GM12873 (cell line): ENCODE measurements at regions not wholly inside any gene's neighbourhood (a gene's known extent, or its start where the extent isn't known, plus 50 kb on each side); places are given as distances from the start of the nearest gene placed in this dataset.

ENCODE experiments used
- TF ChIP-seq, protein P1 (sequence below): IDR thresholded peaks from 2 replicates; pipeline ENCODE4 v1.5.1; 2012; ENCODE audit warnings: low read depth, mild to moderate bottlenecking, moderate library complexity, low read length, control low read depth; ENCODE audit not compliant: insufficient read depth; ENCODE audit errors: missing control alignments

DNA sequence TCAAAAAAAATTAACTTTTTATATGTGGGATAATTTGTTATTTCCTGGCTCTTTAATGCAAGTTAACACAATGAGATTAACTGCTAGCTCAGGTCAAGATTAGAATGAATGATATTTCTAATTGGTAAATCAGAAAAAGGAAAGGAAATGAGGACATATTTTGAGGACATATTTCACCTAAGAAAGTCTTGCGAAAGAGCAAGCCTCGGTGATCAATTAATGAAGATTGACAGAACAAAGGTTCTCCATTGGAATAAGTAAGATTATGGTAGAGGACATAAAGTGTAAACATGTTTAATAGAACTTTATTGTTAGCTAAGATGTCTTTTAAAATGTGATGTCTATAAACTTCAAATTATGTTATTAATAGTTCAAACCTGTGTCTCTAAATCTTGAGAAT is 1617.8 kb downstream of the KCNT2 start:
- TF ChIP-seq, protein P1, sequence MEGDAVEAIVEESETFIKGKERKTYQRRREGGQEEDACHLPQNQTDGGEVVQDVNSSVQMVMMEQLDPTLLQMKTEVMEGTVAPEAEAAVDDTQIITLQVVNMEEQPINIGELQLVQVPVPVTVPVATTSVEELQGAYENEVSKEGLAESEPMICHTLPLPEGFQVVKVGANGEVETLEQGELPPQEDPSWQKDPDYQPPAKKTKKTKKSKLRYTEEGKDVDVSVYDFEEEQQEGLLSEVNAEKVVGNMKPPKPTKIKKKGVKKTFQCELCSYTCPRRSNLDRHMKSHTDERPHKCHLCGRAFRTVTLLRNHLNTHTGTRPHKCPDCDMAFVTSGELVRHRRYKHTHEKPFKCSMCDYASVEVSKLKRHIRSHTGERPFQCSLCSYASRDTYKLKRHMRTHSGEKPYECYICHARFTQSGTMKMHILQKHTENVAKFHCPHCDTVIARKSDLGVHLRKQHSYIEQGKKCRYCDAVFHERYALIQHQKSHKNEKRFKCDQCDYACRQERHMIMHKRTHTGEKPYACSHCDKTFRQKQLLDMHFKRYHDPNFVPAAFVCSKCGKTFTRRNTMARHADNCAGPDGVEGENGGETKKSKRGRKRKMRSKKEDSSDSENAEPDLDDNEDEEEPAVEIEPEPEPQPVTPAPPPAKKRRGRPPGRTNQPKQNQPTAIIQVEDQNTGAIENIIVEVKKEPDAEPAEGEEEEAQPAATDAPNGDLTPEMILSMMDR: no peak

DNA sequence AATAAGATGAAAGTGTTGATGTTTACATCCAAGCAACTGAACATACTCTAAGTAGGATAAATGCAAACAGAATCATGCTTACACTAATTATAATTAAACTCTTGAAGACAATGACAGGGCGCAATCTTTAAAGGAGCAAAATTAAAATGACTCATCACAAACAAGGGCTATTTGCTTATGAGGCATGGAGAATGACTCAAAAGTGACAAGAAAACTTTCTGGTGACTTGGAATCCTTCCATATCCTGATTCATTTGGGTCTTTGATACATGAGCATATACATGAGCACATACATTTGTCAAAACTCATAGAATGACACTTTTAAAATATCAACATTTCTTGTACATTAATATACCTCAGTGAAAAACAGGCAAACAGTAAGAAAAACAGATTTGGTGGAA is 1632.3 kb downstream of the KCNT2 start:
- TF ChIP-seq, protein P1: no peak

DNA sequence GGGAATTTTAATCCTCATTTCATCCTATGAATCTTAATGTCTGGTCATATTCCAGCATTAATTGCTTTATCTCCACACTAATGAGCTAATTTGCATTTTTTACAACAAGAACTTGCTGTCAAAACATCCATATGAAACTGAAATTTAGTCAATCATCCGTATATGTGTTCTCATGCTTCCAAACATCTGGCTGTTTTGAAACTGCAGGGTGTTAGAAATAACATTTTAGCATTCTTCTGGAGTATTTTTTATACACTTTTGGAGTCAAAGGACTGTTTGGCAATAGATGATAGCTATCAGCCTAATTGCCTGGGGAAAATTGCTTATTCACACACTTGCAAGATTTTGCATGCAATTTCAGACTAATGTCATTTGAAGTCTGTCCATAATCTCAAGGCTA is 1639.3 kb downstream of the KCNT2 start:
- TF ChIP-seq, protein P1: no peak

DNA sequence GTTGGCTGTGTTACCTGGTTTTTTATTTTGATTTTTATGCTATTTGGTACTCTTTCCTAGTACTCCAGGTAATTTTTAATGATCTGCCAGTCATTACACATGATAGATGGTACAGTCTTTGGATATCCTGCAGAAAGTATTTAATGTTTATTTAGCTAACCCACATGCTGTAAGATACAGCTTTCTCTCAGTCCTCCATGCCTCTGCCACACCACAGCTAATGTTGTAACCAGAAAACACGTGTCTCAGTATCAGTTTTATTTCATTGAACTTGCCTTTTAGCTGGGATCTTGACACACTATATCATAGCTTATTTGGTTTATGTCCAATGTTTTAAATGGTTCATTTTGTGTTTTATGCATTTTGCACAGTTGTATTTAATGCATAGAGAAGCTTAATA is 1648.4 kb downstream of the KCNT2 start:
- TF ChIP-seq, protein P1: no peak

DNA sequence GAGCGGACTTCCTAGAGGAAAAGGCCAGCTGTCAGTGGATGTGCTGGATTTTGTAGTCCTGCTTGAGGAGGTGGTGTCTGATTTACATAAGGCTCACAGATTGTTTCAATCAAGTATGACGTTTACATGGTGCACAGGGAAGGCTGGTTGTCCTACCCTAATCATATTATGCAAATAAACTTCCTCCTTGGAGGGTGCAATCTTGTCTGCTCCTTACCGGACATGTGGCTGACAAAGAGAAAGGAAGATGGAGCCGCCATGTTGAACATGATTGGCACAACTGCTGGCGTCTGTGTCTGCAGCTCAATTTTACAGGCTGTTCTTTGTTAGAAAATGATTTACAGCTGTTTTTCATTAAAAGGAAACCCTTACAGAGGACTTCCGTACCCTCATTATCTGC is 1656.1 kb downstream of the KCNT2 start:
- TF ChIP-seq, protein P1: no peak

DNA sequence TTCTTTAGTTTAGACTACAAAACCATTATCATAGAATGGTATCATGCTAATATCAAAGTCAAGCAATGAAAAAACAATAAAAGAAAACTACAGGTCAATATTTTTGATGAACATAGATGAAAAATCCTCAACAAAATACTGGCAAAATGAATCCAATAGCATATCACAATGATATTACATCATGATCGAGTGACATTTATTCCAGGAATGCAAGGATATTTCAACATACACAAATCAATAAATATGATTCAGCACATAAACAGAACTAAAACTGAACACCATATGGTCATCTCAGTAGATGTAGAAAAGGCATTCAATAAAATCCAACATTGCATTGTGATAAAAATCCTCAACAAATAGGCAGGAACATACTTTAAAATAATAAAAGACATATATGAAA is 1657.7 kb downstream of the KCNT2 start:
- TF ChIP-seq, protein P1: no peak

DNA sequence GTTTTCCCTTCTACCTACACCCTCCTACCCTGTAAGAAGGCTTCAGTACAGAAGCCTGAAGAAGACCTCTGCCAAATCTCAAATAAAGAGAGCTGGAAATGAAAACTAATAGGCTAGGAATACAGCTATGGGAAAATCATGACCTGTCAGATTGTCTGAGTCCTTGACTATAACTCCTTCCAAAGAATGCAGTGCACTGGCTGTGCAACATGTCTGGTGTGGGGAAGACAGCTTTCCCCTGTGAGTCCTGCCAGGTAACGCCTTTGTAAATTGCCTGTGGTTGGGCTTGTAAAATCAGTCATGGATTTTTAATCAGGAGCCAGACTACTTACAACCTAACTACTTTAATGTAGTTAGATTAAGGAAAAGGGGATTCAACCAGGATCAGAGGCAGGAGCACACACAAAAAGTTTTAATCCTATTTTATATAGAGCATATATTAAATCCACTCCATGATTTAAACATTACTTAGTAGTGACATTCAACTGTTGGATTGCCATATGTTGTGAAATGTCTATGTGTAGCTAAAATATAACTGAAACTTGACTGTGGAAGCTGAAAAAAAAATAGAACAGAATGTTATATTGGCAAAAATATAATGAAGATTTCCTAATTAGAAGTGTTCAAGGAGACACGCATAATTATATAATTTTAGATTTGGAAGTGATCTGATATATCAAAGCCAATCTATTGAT is 1667.8 kb downstream of the KCNT2 start:
- TF ChIP-seq, protein P1: no peak
